D721Med (cell line): ENCODE measurements at regions not wholly inside any gene's neighbourhood (a gene's known extent, or its start where the extent isn't known, plus 50 kb on each side); places are given as distances from the start of the nearest gene placed in this dataset.
"Not testable (repeated sequence)": the region's sequence is repeated elsewhere in the genome, so short reads cannot be mapped to it uniquely, and the experiment has no call there.

ENCODE experiments used
- DNase-seq: peaks from one replicate; pipeline ENCODE4 v3.0.0; 2011; ENCODE audit warnings: low spot score; ENCODE audit not compliant: insufficient read length
- FAIRE-seq: peaks from 2 replicates; lab custom pipeline; 2011; peaks lifted over from hg19 to GRCh38; lab: Jason Lieb, UNC
- CTCF ChIP-seq: IDR thresholded peaks from 2 replicates; pipeline ENCODE4 v1.5.1; 2012; ENCODE audit warnings: mild to moderate bottlenecking, control low read depth; ENCODE audit not compliant: insufficient read depth; ENCODE audit errors: missing control alignments

- FAIRE-seq (no peak), DNase-seq (no peak)
- TF ChIP-seq CTCF: no peak
These were observed 67.6 kb upstream of the BACH2 start for GRCh38 chr6:90364286-90364685.

DNA sequence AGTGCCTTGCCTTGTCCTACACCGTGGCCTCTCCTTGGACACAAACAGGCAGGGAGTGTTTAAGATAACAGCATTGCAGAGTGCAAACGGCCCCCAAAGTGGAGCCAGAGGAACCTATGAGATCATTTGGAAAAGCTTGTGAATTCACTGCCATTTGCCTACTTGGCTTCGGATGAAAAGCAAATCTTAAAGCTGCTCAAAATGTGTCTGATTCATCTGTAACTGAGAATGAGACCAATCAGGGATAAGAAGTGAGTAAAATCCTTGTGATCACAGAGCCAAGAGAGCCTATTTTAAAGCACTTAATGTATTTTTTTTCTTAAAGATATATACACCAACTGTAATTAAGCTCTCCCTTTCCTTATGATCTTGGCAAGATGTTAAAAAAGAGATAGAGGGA, 65.7 kb upstream of the BACH2 start:
- no peak for TF ChIP-seq CTCF
- no peak for DNase-seq

DNA sequence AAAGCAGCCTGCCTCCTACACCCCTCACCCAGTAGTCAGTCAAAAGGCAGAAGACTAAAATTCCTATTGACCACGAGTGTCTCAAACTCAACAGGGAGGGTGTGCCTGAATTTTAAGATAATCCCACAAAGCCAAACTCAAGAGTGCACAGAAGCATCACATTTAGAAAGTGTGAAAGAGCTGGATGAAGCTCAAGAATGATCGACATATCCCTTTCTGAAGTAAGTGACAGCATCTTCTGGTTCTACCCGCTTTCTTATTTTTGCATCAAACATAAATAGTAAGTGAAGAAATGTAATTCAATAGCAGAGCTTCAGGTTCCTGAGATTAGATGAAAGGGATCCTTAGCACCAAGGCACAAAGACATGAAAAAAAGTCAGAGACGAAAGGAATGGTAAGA, 64.5 kb upstream of the BACH2 start:
- DNase-seq (no peak), FAIRE-seq (no peak)
- TF ChIP-seq CTCF: no peak

More for the DNA sequence above, 65.7 kb upstream of the BACH2 start:
- no peak for FAIRE-seq

GRCh38 chr6:90358036-90358770, 61.6 kb upstream of the BACH2 start:
- not testable (repeated sequence) for DNase-seq, FAIRE-seq

DNA sequence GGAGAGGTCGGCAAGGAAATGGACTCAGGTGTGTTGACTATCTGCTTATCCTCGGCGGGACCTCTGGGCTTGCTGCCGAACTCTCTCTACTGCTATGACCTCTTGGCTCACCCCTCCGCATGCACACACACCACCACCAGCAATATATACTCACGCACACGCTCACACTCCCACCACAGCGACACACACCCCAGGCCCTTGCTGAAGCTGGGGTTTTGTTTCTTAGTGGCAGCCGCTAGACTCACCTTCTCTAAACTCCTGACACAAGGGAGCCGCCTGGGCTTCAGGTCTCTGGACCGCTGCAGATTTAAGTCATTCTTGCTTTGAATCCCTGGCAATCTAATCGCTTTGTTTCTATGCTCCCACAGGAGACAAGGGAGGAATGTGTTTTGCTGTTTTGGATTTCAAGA, 59.4 kb upstream of the BACH2 start:
- DNase-seq (no peak), FAIRE-seq (no peak)
- TF ChIP-seq CTCF: no peak

DNA sequence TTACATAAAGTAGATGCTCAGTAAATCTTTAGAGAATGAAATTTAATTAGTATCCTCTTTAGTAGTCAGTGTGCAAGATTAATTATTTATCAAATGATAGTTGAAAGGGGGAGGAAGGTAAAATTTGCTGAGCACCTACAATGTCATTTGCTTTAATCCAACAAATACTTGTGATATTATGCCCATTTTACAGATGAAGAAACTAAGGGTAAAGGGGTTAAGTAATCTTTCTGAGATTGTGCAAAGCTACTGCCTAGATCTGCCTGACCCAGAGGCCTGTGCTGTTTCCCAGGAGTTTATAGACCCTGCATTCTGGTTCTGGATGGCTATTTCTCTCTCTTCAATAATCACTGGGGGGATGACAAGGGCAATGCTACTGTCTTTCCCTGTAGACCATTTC, 58.3 kb upstream of the BACH2 start:
- TF ChIP-seq CTCF: no peak
- no peak for DNase-seq
- no peak for FAIRE-seq

DNA sequence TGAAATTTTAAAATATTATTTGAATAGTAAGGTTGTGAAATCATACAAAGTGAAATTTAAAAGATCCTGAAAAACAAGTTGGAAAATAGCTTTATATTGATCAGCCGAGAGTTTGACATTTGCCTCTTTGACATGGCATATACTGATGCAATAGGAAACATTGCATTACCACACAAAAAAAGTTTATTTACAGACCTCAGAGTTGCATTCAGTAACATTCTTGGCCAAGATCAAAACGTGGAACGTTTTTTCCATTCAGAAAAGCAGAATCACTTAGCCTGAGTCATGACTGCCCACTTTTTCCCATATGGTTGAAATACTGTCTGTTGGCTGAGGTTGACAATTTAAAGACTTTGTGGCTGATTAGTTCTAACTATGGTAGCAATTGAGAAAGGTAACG, 55.1 kb upstream of the BACH2 start:
- DNase-seq (no peak), FAIRE-seq (no peak)
- no peak for TF ChIP-seq CTCF
